A549 (cell line): ENCODE measurements at regions not wholly inside any gene's neighbourhood (a gene's known extent, or its start where the extent isn't known, plus 50 kb on each side); places are given as distances from the start of the nearest gene placed in this dataset.
"Not testable (repeated sequence)": the region's sequence is repeated elsewhere in the genome, so short reads cannot be mapped to it uniquely, and the experiment has no call there.

Experiments
- CHD2 ChIP-seq: fragments of 150-350 bp; IDR thresholded peaks from 2 replicates; pipeline ENCODE4 v1.6.1; 2014; ENCODE audit warnings: low read length; ENCODE audit not compliant: partially characterized antibody
- CTCF ChIP-seq: fragments of >200 bp; sonication (Bioruptor Twin); formaldehyde crosslinking; IDR thresholded peaks from 3 replicates; pipeline ENCODE4 v1.5.1; 2016
- EP300 ChIP-seq, 2 experiments: fragments of >200 bp; sonication (Bioruptor Twin); formaldehyde crosslinking; IDR thresholded peaks; 2 replicates in 1 of 2; 3 replicates in 1 of 2; pipeline ENCODE4 v1.6.1; 2016 to 2017
- RAD21 ChIP-seq, 2 experiments: fragments of >200 bp in 1 of 2; sonication (Bioruptor Twin) in 1 of 2; formaldehyde crosslinking in 1 of 2; IDR thresholded peaks in 1 of 2; conservative IDR thresholded peaks in 1 of 2; 2 replicates in 1 of 2; 3 replicates in 1 of 2; pipeline ENCODE4 v1.6.1; 2012 to 2018; ENCODE audit warnings: inconsistent platforms in 1 of 2
- REST ChIP-seq: fragments of 200-600 bp; sonication (generic); IDR thresholded peaks from 2 replicates; pipeline ENCODE4 v1.6.1; 2016; ENCODE audit warnings: antibody characterized with exemption, mild to moderate bottlenecking, moderate library complexity
- SMC3 ChIP-seq: fragments of >200 bp; sonication (Bioruptor Twin); formaldehyde crosslinking; IDR thresholded peaks from 3 replicates; pipeline ENCODE4 v1.6.1; 2018; ENCODE audit warnings: inconsistent platforms

- TF ChIP-seq CTCF; EP300 (IDR thresholded peaks at IDR 0.05); RAD21 (conservative IDR thresholded peaks at IDR 0.05 in 1 of 2, IDR thresholded peaks at IDR 0.05 in 1 of 2); REST; SMC3; CHD2: not testable (repeated sequence)
Measured at GRCh38 chr7:56804755-56805064, 327.5 kb downstream of the ZNF479 start.
